AG10803 (cell line): ENCODE measurements at regions not wholly inside any gene's neighbourhood (a gene's known extent, or its start where the extent isn't known, plus 50 kb on each side); places are given as distances from the start of the nearest gene placed in this dataset.

Experiments
- DNase-seq: peaks from one replicate; pipeline ENCODE4 v3.0.0; 2010; ENCODE audit warnings: low read depth
- H3K4me3 ChIP-seq: 2 replicates; pipeline ENCODE4 v1.5.1; 2011; ENCODE audit warnings: mild to moderate bottlenecking, low read length, control low read depth
- TF ChIP-seq, protein P1 (sequence below): conservative IDR thresholded peaks from 2 replicates; pipeline ENCODE4 v1.5.1; 2011; ENCODE audit warnings: mild to moderate bottlenecking, low read length, control low read depth, inconsistent platforms

DNA sequence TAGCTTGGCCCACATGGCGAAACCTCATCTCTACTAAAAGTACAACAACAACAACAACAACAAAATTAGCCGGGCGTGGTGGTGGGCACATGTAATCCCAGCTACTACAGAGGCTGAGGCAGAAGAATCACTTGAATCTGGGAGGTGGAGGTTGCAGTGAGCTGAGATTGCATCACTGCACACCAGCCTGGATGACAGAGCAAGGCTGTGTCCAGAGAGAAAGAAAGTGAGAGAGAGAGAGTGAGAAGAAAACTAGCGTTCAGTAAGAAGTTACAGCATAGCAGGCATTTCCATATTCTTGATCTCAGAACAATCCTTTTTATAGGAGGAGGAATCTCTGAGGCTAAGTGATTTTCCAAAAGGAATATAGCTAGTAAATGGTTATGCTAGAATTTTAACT lies 1076.1 kb downstream of the AGBL1 start:
- peak; percentile 16 for DNase-seq
- no peak overlapping the region for H3K4me3 ChIP-seq
- TF ChIP-seq, protein P1, sequence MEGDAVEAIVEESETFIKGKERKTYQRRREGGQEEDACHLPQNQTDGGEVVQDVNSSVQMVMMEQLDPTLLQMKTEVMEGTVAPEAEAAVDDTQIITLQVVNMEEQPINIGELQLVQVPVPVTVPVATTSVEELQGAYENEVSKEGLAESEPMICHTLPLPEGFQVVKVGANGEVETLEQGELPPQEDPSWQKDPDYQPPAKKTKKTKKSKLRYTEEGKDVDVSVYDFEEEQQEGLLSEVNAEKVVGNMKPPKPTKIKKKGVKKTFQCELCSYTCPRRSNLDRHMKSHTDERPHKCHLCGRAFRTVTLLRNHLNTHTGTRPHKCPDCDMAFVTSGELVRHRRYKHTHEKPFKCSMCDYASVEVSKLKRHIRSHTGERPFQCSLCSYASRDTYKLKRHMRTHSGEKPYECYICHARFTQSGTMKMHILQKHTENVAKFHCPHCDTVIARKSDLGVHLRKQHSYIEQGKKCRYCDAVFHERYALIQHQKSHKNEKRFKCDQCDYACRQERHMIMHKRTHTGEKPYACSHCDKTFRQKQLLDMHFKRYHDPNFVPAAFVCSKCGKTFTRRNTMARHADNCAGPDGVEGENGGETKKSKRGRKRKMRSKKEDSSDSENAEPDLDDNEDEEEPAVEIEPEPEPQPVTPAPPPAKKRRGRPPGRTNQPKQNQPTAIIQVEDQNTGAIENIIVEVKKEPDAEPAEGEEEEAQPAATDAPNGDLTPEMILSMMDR = no peak

DNA sequence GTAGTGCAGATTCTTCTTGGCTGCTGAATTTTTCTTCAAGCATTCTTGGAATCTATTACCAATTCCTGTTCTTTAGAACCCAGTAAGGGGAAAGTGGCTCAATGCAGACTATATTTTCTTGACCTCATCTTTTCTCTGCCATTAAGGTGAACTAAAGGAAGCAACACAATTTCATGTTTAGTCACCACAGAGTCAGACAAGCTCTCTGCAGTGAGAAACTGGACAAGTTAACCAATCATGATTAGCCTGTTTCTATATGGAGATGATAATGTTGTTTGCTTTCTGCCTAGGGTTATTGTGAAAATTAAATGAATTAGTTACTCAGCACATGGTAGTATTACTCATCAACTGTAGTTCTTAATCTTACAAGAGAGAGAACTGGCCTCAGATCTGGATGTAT lies 1075.1 kb downstream of the AGBL1 start:
- DNase-seq = peak; percentile 45
- TF ChIP-seq, protein P1 = no peak

DNA sequence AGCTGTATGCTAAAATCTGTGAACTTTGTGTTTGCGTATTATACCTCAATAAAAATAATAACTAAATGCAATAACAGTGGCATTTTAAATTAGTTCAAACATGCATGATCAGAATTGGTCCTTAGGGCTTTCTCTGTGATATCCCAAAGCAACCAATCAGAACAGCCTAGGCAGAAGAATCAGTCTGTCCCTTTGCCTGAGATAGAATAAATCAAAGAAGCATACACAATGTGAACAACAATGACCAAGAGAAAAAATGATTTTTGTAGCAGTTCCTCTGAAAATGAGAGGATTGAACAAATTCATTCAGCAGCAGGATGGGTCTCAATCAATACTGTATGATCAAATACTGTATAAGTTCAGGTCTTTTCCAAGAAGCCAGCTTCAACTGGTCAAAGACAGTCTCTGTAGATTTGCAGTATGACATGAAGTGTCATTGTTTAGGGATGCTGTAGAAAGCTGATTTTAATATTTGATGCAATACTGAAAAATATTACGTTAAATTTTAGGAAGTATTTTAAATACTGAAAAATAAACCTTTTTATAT lies 1071.6 kb downstream of the AGBL1 start:
- TF ChIP-seq, protein P1 = no peak
- H3K4me3 ChIP-seq = no peak overlapping the region
- no peak for DNase-seq

More for the DNA sequence above, 1075.1 kb downstream of the AGBL1 start:
- no peak overlapping the region for H3K4me3 ChIP-seq

DNA sequence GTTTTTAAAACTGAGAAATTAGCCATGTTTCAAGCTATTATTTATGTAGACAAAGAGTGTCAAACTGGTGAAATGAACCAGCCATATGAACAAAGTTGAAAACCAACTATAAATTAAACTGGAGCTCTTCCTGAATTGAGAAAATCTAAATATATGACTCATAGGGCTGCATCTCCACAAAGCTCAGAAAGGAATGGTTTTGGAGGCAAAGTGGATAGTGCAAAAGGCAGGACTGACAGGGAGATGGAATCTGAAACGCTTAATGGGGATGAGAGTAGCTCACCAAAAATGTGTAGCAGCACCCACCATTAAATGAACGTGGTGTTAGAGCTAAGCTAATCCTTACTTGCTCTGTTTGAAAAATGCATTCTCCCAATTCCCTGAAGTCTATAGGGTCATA lies 1066.0 kb downstream of the AGBL1 start:
- TF ChIP-seq, protein P1 = no peak
- H3K4me3 ChIP-seq = no peak overlapping the region
- no peak for DNase-seq

DNA sequence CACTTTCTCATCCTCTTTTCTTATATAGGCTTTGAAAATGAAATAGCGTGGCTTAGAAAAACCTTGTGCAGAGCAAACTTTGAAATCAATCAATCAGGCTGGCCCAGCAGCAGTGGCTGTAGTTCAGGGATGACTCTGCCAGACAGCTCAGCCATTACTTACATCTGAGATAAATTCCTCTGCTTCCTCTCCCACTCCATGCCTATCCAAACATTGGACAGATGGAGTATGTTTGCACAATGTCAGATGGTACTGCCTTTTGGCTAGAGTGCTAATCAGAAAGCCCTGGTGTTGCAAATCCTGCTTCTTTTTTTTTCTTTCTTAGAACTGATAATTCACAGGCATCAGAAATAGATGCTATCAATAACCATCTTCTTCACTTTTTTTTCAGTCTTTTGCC lies 1065.1 kb downstream of the AGBL1 start:
- DNase-seq = peak; percentile 24
- TF ChIP-seq, protein P1 = no peak

DNA sequence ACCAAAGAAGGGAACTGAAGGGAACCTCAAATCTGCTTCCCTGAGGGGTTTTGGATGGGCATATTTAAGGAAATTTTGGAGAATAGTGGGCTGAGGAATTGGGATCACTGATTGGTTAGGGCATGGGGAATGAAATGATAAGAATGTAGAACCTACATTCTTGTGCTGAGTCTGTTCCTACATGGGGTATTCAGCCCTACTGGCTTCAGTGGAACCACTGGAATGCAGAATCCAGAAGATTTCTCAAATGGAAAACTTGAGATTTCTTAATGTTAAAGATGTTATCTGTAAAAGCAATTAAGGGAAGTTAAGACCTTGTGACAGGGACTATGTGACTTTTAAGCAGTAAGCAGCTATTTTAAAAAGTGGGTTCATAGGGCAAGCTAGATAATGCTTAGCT lies 1062.4 kb downstream of the AGBL1 start:
- TF ChIP-seq, protein P1 = no peak
- peak; percentile 1 for DNase-seq
- H3K4me3 ChIP-seq = no peak overlapping the region

More for the DNA sequence above, 1065.1 kb downstream of the AGBL1 start:
- H3K4me3 ChIP-seq = no peak overlapping the region

DNA sequence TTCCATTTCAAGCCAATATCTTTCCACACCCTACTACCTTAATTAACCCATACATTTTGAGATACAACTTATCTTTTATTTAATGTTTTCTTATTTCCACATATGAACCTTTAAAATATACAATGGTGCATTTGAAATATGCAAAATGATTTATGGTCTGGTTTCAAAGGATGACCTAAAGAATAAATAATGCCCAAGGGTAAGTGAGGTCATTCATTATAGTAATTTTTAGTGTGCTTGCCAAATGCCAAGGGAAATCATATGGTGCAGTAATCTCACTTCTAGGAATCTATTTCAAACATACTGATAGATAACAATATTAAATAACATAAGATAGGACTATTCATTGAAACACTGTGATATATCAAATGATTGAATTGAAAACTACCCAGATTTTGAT lies 1055.4 kb downstream of the AGBL1 start:
- TF ChIP-seq, protein P1 = no peak
- H3K4me3 ChIP-seq = no peak overlapping the region
- DNase-seq = no peak
